ENCODE measurements at regions not wholly inside any gene's neighbourhood (a gene's known extent, or its start where the extent isn't known, plus 50 kb on each side); places are given as distances from the start of the nearest gene placed in this dataset.

DNA sequence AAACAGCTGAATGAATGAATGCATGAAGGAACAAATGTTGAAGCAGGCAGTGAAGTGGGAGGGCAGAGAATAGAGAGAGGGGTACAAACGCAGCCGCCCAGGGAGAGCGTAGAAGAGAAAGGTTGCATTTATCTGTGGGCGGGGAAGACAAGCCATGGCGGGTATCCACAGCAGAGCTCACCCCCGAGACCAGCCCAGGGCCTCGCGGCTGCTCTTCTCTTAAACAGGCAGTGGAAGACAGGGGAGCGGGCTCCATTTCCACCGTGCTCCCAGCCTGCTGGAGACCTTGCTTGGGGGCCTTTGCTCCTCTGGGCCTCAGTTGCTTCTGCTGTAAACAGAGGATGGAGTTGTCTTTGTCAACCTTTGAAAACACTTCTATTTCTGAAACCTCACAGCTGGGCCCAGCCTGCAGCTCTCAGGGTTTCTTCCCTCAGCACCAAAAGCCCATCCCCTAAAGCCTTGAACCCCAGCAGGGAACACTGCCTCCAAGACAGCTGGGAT is 259.5 kb downstream of the UACA start:
- CTCF ChIA-PET = interaction anchor here (0.8 to 7.4 kb wide), 15 partner anchors 8 to 818 kb away, joined by 3 to 101 read pairs (median 4); no protein-coding TSS in a partner anchor
- no peak for DNase-seq (ENCODE audit: extremely low spot score)
- POLR2A ChIA-PET = interaction anchor here (1.4 to 2.8 kb wide), 2 partner anchors 11 to 404 kb away, joined by 4 to 8 read pairs; no protein-coding TSS in a partner anchor
- TF ChIP-seq, protein P1, sequence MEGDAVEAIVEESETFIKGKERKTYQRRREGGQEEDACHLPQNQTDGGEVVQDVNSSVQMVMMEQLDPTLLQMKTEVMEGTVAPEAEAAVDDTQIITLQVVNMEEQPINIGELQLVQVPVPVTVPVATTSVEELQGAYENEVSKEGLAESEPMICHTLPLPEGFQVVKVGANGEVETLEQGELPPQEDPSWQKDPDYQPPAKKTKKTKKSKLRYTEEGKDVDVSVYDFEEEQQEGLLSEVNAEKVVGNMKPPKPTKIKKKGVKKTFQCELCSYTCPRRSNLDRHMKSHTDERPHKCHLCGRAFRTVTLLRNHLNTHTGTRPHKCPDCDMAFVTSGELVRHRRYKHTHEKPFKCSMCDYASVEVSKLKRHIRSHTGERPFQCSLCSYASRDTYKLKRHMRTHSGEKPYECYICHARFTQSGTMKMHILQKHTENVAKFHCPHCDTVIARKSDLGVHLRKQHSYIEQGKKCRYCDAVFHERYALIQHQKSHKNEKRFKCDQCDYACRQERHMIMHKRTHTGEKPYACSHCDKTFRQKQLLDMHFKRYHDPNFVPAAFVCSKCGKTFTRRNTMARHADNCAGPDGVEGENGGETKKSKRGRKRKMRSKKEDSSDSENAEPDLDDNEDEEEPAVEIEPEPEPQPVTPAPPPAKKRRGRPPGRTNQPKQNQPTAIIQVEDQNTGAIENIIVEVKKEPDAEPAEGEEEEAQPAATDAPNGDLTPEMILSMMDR (IDR thresholded peaks at IDR 0.05; ENCODE audit: control extremely low read depth, extremely low read depth, low read depth, missing control alignments) = no peak

DNA sequence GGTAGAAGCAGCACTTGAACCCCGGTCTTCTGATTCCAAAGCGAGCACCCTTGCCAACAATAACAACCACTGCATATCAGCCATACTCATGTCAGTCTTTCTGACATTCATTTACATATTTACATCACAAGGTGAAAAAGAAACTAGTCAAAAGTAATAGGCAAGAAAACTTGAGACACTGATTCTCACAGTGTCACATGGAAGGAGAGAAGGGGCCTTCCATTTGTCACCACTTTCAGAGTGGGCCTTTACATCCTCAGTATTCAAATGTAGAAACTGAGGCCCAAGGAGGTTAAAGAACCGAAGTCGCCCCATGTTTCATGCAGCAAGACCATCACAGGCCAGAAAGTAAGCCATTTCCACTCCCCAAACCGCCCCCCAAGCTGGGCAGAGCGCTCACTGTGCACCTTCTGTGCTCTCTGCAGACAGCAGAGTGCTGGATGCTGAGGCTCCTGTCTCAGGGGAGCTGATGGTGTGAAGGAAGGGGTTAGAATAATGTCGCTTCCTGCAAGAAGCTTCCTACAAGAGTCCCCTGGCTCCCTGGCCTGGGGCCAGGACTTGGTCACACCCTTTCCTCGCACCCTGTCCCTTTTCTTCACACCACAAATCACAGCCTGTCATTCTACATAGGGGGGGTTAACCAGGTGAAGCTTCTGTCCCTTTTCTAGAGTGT is 260.1 kb downstream of the UACA start:
- DNase-seq (ENCODE audit: extremely low spot score) = peak; percentile 70
- ChIA-PET POLR2A (no interaction called here), CTCF (interaction anchor here (1.1 to 7.4 kb wide), 6 partner anchors 9 to 321 kb away, joined by 3 to 101 read pairs (median 12); no protein-coding TSS in a partner anchor)
- TF ChIP-seq, protein P1 (IDR thresholded peaks at IDR 0.05; ENCODE audit: control extremely low read depth, extremely low read depth, low read depth, missing control alignments) = no peak

DNA sequence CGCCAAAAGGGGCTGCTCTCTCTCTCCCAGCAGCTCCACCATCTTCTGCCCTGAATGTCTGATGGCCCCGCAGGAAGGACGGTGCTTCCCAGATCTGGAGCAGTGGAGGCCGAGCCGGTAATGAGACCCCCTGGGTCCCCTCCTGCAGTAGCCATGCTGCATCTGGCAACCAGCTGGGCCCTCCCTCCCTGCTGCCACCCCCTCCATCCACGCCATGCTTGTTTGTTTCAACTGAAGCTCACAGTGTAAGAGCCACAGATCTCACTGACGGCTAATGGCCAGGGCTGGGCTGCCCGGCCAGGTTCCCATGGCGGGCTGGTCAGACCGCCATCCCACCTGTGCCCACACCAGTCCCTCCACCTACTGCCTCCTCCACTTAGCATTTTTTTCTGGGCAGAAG is 260.8 kb downstream of the UACA start:
- no peak for DNase-seq (ENCODE audit: extremely low spot score)
- ChIA-PET POLR2A (no interaction called here), CTCF (interaction anchor here (3.9 to 7.4 kb wide), 2 partner anchors 10 to 12 kb away, joined by 20 to 101 read pairs; no protein-coding TSS in a partner anchor)
- TF ChIP-seq, protein P1 (IDR thresholded peaks at IDR 0.05; ENCODE audit: control extremely low read depth, extremely low read depth, low read depth, missing control alignments) = no peak

DNA sequence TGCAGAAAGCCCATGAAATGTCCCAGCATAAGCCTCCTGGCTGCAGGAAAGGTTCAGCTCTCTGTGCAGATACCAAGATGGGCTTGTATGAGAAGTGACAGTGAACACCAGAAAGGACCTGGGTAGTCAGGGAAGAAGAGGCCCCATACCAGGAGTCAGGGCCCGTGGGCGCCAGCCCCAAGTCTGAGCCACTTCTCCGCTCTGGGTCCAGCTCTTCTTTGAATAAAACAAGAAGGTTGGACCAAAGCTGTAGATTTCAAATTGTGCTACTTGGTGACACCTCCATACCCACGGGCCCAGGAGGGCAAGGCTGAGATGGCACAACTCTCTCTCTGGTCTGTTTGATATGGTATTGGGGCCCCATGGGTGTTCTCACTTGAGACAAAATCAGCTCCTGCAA is 261.5 kb downstream of the UACA start:
- ChIA-PET CTCF (interaction anchor here (3.9 to 7.4 kb wide), 2 partner anchors 11 kb away, joined by 20 to 101 read pairs; no protein-coding TSS in a partner anchor), POLR2A (no interaction called here)

DNA sequence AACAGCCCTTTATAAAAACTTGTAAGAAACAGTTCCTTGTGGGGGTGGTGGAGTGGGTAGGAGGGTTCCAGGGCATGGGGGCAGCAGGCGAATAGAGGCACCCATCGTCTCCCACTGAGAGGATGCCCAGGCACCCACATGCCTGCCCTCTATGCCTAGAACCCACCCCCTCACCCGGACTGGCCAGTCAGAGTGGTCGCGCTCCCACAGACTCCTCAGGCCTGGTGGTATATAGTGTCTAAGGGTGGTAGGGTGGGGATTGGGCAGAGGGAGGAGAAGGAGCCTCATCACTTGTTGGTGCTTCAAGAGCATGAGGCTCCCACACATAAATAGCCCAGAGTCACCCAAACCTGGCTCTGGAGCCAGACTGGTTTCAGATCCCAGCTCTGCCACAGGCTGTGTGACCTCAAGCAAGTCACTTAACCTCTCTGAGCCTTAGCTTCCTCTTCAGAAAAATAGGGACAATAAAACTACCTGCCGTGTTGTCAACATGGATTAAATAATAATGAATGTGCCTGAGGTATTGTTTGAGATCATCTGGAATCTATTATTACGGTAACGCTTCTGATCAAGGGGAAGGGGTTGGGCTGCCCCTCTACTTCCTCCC is 262.1 kb downstream of the UACA start:
- no peak for DNase-seq (ENCODE audit: extremely low spot score)
- TF ChIP-seq, protein P1 (IDR thresholded peaks at IDR 0.05; ENCODE audit: control extremely low read depth, extremely low read depth, low read depth, missing control alignments) = no peak
- ChIA-PET POLR2A (no interaction called here), CTCF (interaction anchor here (3.9 to 7.4 kb wide), 3 partner anchors 11 to 13 kb away, joined by 20 to 101 read pairs (median 61); no protein-coding TSS in a partner anchor)

More for the DNA sequence above, 261.5 kb downstream of the UACA start:
- no peak for DNase-seq (ENCODE audit: extremely low spot score)
- TF ChIP-seq, protein P1 (IDR thresholded peaks at IDR 0.05; ENCODE audit: control extremely low read depth, extremely low read depth, low read depth, missing control alignments) = no peak

DNA sequence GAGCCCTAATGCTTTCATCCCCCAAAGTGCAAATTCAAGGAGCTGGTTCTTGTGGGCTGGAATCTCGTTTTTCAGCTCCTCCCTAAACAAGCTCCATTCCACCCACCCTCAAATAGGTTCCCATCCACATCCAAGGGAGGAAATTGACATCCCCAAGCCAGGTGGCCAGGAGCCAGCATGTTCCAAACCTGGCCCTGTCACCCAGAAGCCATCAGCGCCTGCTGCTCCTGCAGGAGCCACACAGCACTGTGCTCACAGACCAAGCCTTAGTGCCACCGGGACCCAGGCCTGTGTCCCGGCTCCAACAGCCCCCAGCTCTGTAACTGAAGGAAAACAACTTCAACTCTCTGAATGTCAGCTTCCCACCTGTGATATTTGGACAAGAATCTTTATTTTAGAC is 263.6 kb downstream of the UACA start:
- DNase-seq (ENCODE audit: extremely low spot score) = no peak
- TF ChIP-seq, protein P1 (IDR thresholded peaks at IDR 0.05; ENCODE audit: control extremely low read depth, extremely low read depth, low read depth, missing control alignments) = no peak
- CTCF ChIA-PET = interaction anchor here (0.8 to 5.6 kb wide), 9 partner anchors 11 to 1037 kb away, joined by 3 to 61 read pairs (median 3); no protein-coding TSS in a partner anchor
- POLR2A ChIA-PET = no interaction called here

Data from GM10248 (cell line).